Kidney tubule cell (primary cell): ENCODE measurements at regions not wholly inside any gene's neighbourhood (a gene's known extent, or its start where the extent isn't known, plus 50 kb on each side); places are given as distances from the start of the nearest gene placed in this dataset.

Source experiments
- DNase-seq: peaks from one replicate; pipeline ENCODE4 v3.0.0-alpha.2; 2018; ENCODE audit warnings: low spot score

DNA sequence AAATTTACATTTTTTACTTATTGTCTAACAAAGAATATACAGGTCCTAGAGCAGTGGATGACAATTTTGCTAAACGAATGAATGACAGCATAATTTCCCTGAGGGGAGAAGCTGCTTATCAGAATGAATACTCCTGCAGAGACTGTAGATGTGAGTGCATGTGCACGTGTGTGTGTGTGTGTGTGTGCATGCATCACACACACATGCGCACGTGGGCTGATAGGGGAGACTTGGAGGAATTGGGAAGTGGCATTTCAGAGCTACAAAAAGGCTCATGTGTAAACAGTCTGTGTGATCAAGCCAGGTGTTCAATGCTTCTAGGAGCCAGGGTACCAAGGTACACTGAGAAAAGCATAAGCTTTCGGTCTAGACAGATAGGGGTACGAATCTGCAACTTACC lies 93.5 kb upstream of the SASH1 start:
- no peak for DNase-seq

DNA sequence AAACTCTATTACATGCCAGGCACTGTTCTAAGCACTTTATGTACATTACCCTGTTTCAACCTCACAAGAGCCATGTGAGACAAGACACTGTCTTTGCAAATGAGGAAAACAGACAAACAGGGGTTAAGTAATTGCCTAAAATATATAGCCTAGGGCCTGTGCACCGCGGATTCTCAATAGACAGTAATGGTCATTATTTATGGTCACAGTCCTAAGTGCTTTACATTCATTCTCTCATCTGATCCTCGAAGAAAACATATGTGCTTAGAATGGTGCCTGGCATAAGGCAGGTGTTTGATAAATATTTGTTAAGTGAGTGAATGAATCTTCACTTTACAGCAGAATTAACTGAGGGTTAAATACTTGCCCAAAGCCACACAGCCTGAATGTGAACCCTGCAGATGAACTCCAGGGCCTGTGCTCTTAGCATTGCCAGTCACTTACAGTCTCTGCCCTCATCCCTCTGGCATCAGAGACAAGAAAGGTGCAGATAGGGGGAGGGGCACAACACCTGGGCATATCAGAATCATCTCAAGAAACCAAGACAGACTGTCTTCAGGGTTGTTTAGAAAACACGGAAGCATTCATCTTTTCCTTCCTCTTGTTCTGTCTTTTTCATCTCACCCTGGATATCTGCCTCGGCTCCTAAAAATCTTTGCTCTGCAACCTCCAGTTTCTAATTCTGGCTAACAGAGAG lies 92.8 kb upstream of the SASH1 start:
- no peak for DNase-seq

DNA sequence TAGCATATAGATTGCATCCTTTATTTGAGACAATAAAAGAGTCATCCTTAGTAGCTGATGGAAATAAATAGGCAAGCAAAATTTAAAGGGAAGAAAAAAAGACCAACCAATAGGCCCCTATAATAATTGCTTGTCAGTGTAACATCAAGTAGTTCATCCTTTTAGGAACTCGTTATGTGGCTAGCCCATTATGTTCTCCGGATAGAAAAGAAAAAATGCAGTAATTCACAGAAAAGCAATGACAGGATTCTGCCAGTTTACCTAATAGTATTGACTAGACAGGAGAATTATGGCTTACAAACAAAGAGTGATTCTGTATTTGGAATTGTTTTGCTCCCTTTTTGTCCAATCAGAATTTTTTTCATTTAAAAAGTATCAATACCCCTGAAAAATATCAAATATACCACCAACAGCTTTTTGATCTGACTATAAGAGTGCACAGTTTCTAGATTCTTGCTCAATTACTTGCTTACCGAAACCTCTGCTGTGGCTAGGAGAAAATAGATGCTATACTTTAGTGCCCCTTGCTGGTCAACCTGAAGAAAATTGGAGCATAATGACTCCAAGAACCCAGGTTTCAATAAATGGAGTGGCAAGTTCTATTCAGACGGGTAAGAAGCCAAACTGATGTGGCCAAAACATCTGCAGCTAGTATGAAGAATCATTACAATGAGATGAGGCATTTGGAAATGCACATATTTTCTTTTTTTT lies 91.5 kb upstream of the SASH1 start:
- peak; percentile 66 for DNase-seq

DNA sequence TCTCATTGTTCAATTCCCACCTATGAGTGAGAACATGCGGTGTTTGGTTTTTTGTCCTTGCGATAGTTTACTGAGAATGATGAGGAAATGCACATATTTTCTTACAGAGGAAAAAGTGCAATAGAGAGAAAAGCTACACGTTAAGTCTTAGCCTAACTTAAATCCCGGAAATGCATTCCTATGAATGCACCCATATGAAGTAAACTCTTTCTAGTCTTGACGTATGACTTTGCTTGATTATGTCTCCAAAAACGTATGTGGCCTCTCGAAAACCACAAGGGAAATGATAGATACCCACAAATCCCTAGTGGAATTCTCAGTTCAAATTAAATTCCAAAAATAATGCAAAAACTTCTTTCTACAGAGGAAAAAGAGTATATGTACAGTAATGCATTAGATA lies 90.7 kb upstream of the SASH1 start:
- DNase-seq, result no peak

DNA sequence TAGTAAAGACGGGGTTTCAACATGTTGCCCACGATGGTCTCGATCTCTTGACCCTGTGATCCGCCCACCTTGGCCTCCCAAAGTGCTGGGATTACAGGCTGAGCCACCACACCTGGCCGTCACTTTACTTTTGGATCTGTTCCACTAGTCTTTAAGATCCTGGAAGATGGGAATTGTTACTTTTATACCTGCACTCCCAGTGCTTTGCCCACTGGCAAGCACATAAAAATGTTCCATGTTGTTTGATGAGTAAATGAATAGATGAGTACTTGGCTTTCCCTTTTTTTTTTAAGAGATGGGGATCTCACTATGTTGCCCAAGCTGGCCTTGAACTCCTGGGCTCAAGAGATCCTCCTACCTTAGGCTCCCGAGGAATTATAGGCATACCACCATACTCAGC lies 84.8 kb upstream of the SASH1 start:
- no peak for DNase-seq

DNA sequence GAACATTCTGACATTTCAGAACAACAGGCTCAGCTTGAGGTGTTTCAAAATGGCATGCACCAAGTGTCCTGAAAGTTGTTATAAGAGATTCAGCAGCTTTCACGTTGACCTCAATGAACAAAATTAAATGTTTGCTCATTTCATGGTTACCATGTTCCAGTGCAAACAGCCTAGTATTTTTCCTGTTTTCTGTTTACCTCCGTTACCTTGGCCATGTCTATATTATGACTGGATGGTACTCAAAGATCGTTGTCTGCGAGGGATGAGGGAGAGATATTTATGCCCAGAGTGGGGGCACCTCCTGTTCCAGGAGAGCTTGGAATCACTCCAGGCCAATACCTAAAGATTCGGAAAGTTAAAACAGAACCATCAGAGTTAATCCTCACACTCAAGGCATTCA lies 83.8 kb upstream of the SASH1 start:
- DNase-seq, result no peak

DNA sequence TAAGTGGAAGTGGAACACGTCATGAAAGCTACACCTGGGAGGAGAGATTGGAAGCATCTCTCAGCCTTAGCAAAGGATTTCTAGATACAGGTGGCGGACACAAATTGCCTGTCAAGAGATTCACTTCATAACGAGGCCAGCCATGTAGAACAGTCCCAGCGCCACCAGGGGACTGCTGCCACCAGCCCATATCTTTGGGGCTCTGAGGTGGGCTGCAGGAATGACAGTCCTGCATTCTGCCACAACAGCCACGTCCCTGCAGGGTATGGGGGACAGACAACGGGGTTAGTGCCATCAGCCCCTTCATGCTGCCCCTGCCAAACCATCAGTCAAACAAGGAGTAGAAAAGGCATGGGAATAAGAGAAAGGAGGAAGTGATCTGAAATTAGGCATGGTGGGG lies 81.2 kb upstream of the SASH1 start:
- DNase-seq, result no peak

DNA sequence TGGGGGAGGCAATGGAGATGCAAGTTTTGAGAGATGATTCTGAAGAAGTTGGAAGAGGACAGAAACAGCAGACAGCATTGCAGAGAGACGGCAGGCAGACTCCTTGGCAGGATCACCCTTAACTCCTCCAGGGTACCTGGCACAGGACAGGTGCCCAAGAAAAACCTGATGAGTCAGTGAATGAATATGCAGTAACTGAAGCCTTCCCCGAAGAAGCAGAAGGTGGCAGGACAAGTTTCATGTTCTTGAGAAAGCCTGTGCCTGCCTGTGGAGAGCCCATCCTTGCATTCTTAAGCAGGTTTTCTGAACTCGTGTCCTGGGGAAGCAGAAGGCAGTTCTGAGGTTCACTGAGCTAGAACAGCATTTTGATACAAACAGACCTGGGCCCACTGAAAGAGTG lies 79.6 kb upstream of the SASH1 start:
- DNase-seq, result peak; percentile 84

DNA sequence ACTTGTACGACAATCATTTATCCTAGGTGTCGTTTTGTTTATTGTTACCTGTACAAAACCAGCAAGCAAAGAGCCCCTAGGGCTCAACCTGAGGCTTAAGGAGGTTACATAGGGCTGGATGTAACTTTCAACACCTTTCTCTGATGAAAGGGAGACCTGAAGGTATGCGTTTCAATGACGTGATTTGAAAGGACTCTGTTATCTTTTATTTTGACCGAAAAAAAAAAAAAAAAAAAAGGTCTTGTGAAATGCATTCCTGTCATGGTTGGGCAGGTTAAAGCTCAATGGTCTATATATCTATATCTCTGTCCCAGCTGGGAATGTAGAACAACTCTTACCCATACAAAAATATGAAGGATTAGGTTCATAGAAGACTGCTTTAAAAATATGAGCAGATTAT lies 78.7 kb upstream of the SASH1 start:
- peak; percentile 14 for DNase-seq

DNA sequence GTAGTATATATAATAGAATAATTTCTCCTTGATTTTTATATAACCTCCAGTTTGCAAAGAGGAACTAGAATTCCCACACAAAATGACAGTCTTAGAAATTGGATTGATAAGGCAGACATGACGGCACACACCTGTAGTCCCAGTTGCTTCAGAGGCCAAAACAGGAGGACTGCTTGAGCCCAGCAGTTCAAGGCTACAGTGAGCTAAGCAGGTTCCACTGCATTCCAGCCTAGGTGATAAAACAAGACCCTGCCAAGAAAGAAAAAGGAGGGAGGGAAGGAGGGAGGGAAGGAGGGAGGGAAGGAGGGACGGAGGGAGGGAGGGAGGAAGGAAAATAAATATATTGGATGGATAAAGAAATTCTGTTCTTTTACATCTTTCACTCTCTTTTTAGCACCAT lies 77.6 kb upstream of the SASH1 start:
- peak; percentile 17 for DNase-seq

DNA sequence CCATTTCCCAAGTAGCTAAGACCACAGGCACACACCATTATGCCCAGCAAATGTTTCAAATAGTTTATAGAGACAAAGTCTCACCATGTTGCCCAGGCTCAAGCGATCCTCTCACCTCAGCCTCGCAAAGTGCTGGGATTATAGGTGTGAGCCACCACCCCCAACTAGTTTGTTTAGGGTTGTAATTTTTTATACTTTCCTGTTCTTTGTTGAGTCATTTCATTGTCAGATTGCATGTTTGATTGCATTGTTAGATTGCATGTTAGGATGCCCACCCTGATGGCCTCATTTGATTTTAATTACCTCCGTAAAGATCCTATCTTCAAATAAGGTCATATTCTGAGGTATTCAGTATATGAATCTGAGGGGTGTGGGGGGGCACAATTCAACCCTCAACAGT lies 73.3 kb upstream of the SASH1 start:
- DNase-seq, result no peak

DNA sequence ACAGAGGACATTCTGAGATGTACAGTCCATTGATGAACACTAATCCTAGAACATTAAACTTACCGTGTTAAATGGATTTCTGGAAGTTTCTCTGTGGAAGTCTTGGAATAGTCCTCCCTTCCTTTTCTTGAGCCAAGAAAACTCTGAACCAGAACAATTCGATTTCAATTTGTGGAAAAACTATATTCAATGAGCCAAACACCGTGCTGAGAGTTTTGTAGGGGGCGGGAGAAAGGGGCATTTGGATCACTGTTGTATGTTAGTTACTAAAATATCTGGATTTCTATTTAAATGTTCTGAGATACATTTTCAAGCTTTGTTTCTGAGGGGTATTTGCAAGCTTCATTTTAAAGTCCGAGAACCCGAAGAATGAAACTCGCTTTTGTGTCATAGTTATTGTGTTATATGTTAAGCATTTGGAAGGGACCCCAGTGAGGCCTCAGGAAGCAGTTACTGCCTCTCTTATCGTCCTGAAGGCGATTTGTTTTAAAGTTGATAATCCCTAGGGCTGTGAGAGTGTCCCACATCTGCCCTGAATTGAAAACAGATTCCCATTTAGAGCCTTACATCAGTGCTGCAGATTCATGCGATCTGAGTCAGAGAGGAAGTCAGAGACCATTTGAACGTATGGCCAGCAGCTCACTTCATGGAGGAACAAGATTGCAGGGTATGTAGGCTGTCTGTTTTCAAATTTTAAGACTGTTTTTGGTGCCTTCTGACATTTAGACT lies 70.8 kb upstream of the SASH1 start:
- DNase-seq, result peak; percentile 19

DNA sequence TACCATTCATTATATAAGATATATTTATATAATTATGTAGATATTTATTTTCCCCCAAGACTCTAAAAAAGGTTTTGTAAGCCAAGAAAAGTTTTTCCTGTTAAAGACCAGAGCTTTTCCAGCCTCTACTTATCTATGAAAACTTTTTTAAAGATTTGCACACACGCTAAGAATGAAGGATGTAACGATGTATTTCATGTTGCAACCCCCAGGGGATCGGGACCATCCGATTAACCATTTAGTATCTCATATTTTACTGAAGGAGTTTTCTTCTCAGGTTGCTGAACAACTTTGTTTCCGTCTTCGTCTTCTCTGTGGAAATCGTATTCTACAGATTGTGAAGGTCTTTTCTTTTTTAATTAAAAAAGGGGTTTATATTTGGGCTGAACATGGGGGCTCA lies 70.0 kb upstream of the SASH1 start:
- no peak for DNase-seq

DNA sequence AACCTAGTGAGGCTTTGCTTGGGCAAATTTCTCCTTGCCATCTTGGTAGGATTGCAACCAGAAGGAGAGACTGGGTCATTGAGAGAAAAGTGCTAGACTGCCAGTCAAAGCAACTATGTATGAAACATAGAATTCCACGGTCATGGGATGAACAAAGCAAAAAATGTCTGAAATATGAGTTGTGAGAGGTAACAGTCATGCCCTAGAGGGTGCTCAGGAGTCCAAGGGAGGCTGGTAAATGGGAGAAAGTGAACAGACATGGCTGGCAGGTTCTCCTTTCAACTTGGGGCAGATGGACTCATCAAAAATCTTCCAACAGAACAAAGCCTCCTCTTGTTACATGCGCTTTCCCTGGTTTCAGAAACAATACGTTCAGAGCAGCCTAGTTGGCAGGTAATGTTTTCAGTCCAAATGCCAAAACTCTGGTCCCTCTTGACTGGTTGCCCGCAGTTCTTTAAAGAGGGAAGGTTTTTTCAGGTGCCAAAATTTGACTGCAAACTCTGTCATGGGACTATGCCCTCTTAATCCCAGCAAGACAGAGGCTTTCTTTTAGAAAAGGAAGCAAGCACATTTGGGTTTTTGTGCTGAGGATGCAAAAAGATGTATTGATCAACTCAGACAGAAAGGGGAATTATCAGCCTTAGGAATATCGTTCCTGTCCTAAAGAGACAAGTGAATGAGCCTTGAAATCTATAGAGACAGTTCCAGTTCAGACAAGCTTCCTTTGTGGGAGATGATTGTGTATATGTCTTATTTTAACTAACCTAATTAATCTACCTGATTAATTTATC lies 68.5 kb upstream of the SASH1 start:
- DNase-seq, result no peak

DNA sequence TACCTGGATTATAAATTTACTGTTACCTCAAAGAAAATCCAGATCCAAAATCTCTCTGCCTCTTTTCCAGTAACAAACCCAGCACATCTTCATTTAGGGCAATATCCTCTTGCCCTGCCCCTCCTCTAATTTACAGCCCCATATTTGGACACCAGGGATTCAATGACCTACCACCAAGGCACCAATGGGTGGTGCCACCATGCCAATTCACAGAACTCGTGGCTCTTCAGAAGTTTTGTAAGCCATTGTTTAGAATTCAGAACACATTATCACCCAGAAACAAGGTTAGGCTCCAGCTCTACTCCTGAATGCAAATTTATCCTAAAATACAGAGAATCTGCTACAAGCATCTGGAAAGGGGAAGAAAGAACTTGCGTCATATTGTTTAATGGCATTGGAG lies 67.8 kb upstream of the SASH1 start:
- DNase-seq, result no peak

DNA sequence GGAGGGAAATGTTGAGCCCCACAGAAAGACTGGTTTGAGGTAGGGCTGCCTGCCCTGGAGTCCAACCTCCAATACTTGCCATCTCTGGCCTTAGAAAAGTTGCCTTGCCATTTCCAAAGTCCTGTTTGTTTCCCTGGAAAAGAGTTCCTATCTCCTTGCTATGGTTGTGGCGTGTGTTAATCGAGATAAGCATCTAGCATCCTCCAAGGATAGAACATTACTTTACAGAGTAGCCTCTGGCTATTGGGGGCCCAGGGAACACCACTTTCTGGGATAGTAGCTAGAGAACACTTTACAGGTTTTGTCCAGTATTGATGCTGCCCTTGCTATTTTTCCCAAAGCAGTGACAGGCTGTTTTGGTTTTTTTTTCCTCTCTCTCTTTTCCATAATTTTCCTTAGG lies 57.4 kb upstream of the SASH1 start:
- DNase-seq, result no peak

DNA sequence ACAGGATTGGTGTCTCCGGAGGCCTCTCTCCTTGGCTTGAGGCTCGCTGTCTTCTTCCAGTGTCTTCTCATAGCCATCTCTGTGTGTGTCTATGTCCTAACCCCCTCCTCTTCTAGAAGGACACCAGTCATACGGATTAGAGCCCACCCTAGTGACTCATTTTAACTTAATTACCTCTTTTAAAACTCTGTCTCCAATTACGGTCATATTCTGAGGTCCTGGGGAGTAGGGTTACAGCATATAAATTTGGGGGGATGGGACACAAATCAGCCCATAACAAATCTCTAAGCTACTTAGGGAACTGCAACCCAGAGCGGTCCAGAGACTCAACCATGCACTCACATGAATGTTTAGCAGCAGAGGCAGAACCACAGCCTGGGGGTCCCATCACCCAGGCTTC lies 56.1 kb upstream of the SASH1 start:
- DNase-seq, result no peak

DNA sequence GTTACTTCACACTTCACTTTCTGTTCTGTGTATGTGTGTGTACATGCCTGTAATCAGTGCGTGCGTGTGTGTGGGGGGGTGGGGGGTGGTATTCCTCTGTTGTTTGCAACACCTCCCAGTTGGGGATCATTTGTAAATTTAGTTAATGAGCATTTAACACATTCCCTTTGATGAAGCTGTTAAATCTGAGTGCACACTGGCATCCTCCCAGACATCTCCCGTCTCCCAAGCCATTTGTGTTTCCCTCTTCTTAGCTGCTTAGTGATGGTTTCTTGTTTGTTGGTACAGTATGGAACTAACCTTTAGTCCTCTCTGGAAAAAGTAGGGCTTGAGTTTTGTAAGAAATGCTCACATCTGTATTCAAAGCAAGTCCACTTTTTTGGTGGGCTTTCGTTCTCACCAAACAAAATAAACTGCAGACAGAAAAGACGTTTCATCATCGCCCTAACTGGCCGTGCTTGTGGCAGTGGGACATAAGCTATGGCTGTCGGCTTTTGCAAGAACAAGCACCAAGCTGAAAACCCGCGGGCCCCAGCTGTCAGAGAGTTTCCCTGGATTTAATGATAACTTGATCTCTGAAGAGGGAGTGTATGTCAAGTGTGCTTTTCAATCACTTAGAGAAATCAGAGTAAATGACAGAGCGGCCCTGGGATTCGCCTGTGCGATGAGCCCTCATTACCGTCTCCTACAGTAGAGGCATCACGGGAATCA lies 54.9 kb upstream of the SASH1 start:
- no peak for DNase-seq

DNA sequence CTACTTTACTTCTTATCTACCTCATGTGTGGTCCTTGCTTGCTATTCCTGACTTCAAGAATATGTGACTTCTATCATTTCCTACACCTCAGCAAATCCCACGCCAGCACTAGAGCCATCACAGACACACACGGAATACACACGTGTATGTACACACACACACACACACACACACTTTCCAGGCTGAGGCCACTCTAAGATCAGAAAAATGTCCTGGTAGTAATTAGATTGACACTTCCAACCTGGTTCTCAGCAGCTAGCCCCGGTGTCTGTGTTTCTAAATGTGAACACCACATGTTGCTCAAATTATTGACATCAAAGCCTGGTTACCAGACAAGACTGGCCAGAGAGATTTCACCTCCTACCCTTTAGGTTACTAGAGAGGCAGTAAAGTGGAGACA lies 54.1 kb upstream of the SASH1 start:
- DNase-seq, result no peak

DNA sequence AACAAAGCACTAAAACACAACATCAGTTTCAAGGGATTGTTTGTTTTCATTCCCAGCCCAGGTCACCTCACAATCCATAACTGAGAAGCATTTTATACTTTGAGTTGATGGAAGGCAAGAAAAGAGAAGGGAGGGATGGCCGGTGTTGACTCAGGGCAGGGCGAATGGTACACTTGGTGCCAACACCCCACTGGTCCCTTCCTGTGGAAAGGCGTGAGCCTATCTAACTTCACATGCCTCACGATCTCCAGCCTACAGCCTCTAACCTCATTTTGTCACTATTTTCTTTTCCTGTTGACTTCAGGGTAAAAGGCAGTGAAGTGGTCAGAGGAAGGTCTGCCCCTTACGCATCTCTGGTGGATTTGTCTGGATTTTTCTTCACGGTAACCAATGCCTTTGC lies 53.5 kb upstream of the SASH1 start:
- DNase-seq, result no peak

DNA sequence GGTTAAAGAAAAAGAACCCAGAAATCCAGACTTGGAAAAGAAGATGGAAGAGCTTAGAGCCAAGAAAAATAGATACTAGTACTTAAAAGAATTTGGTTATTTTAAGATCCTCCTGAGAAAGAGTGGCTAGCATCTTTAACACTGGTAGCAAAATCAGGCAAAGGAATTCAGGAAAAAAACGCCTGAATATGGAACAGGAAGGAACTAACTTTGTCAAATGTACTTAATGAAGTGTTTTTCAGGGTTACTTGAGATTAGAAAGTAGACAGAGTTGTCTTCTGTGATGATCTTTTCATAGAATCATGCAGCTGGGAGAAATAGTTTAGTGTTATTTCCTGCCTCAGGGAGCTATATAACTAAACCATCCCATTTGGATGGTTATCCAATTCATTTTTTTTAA lies 50.8 kb upstream of the SASH1 start:
- DNase-seq, result no peak
